ENCODE measurements at regions not wholly inside any gene's neighbourhood (a gene's known extent, or its start where the extent isn't known, plus 50 kb on each side); places are given as distances from the start of the nearest gene placed in this dataset.

GRCh38 chr15:97567411-97567810 is 393.1 kb upstream of the ARRDC4 start:
- Histone ChIP-seq H3K9ac (ENCODE audit: low read length) (no peak overlapping the region), H3K4me2 (ENCODE audit: low read depth, low read length) (no peak overlapping the region), H3K4me3 (ENCODE audit: low read length) (no peak overlapping the region), H3K9me3 (replicated peaks; ENCODE audit: insufficient read depth, low read length) (no peaks in the 10 kb centered on the region), H3K36me3 (replicated peaks; ENCODE audit: insufficient read depth, low read length) (no peaks in the 10 kb centered on the region), H3K27ac (ENCODE audit: low read length) (no peak overlapping the region), H2AFZ (ENCODE audit: low read length) (no peak overlapping the region), H3K9me2 (replicated peaks; ENCODE audit: insufficient read depth, low read length) (no peaks in the 10 kb centered on the region), H3K79me2 (ENCODE audit: low read length) (no peaks in the 10 kb centered on the region), H3F3A (ENCODE audit: insufficient read depth, low read length) (no peaks in the 10 kb centered on the region), H4K20me1 (ENCODE audit: insufficient read depth, low read length) (no peaks in the 10 kb centered on the region), H3K27me3 (replicated peaks; ENCODE audit: insufficient read depth, low read length) (no peaks in the 10 kb centered on the region), H3K4me1 (ENCODE audit: low read length) (peaks cover 2% of the 10 kb centered on the region; the same call in 1 of the 2 replicates)
- DNase-seq = no peak
- TF ChIP-seq EZH2 (optimal IDR thresholded peaks at IDR 0.05; ENCODE audit: low read depth, low read length) (no peak), CTCF (IDR thresholded peaks at IDR 0.05; ENCODE audit: low read length) (no peak), EZH2phosphoT487 (IDR thresholded peaks at IDR 0.05; ENCODE audit: low read length) (no peak)

- H3K36me3 ChIP-seq (replicated peaks; ENCODE audit: insufficient read depth, low read length) = no peaks in the 10 kb centered on the region
- TF ChIP-seq EZH2phosphoT487 (IDR thresholded peaks at IDR 0.05; ENCODE audit: low read length) = no peak
- no peak for TF ChIP-seq CTCF (IDR thresholded peaks at IDR 0.05; ENCODE audit: low read length)
- TF ChIP-seq EZH2 (optimal IDR thresholded peaks at IDR 0.05; ENCODE audit: low read depth, low read length) = no peak
- no peaks in the 10 kb centered on the region for H4K20me1 ChIP-seq (ENCODE audit: insufficient read depth, low read length)
- H3K27me3 ChIP-seq (replicated peaks; ENCODE audit: insufficient read depth, low read length) = no peaks in the 10 kb centered on the region
- H3K4me1 ChIP-seq (ENCODE audit: low read length) = no peaks in the 10 kb centered on the region
- no peaks in the 10 kb centered on the region for H3K9me3 ChIP-seq (replicated peaks; ENCODE audit: insufficient read depth, low read length)
- no peak overlapping the region for H3K9ac ChIP-seq (ENCODE audit: low read length)
- no peak for DNase-seq
- no peak overlapping the region for H3K27ac ChIP-seq (ENCODE audit: low read length)
- no peak overlapping the region for H3K4me3 ChIP-seq (ENCODE audit: low read length)
- no peak overlapping the region for H2AFZ ChIP-seq (ENCODE audit: low read length)
- no peaks in the 10 kb centered on the region for H3K9me2 ChIP-seq (replicated peaks; ENCODE audit: insufficient read depth, low read length)
- no peak overlapping the region for H3K4me2 ChIP-seq (ENCODE audit: low read depth, low read length)
- H3F3A ChIP-seq (ENCODE audit: insufficient read depth, low read length) = no peaks in the 10 kb centered on the region
- H3K79me2 ChIP-seq (ENCODE audit: low read length) = no peaks in the 10 kb centered on the region
Observed at GRCh38 chr15:97576929-97577645, 383.4 kb upstream of the ARRDC4 start.

GRCh38 chr15:97585408-97585807 is 375.1 kb upstream of the ARRDC4 start:
- Histone ChIP-seq H3K9me2 (replicated peaks; ENCODE audit: insufficient read depth, low read length) (no peaks in the 10 kb centered on the region), H3K36me3 (replicated peaks; ENCODE audit: insufficient read depth, low read length) (no peaks in the 10 kb centered on the region), H3K79me2 (ENCODE audit: low read length) (no peaks in the 10 kb centered on the region), H3K9ac (ENCODE audit: low read length) (no peak overlapping the region), H3K27ac (ENCODE audit: low read length) (no peak overlapping the region), H3K4me3 (ENCODE audit: low read length) (no peak overlapping the region), H4K20me1 (ENCODE audit: insufficient read depth, low read length) (no peaks in the 10 kb centered on the region), H3K4me1 (ENCODE audit: low read length) (no peaks in the 10 kb centered on the region), H3K9me3 (replicated peaks; ENCODE audit: insufficient read depth, low read length) (no peaks in the 10 kb centered on the region), H2AFZ (ENCODE audit: low read length) (no peak overlapping the region), H3K27me3 (replicated peaks; ENCODE audit: insufficient read depth, low read length) (no peaks in the 10 kb centered on the region), H3F3A (ENCODE audit: insufficient read depth, low read length) (no peaks in the 10 kb centered on the region), H3K4me2 (ENCODE audit: low read depth, low read length) (no peak overlapping the region)
- no peak for DNase-seq
- TF ChIP-seq CTCF (IDR thresholded peaks at IDR 0.05; ENCODE audit: low read length) = no peak
- TF ChIP-seq EZH2 (optimal IDR thresholded peaks at IDR 0.05; ENCODE audit: low read depth, low read length) = no peak
- TF ChIP-seq EZH2phosphoT487 (IDR thresholded peaks at IDR 0.05; ENCODE audit: low read length) = no peak

All from MM.1S (cell line).